Liver (tissue), 8 donors: ENCODE measurements at regions not wholly inside any gene's neighbourhood (a gene's known extent, or its start where the extent isn't known, plus 50 kb on each side); places are given as distances from the start of the nearest gene placed in this dataset.

Experiments used
- DNase-seq: peaks from one replicate; pipeline ENCODE4 v3.0.0-alpha.2; 2017; ENCODE audit warnings: low spot score
- H3K27ac ChIP-seq, 2 donors: one replicate each; pipeline ENCODE4 v1.7.0; 2013; ENCODE audit warnings: inconsistent platforms in 2 of 2, low read length in 2 of 2, control low read depth in 1 of 2, low read depth in 1 of 2, mild to moderate bottlenecking in 1 of 2
- H3K27me3 ChIP-seq, 4 donors: one replicate each; pipeline versions ENCODE4 v1.6.1 to v1.7.0; 2013; ENCODE audit warnings: low read length in 3 of 4, inconsistent platforms in 1 of 4, mild to moderate bottlenecking in 1 of 4, moderate library complexity in 1 of 4; ENCODE audit not compliant: control insufficient read depth in 4 of 4, insufficient read depth in 4 of 4
- H3K36me3 ChIP-seq, 4 donors: one replicate each; pipeline versions ENCODE4 v1.6.1 to v1.7.0; 2013; ENCODE audit warnings: low read length in 3 of 4, mild to moderate bottlenecking in 3 of 4, low read depth in 1 of 4, moderate library complexity in 1 of 4; ENCODE audit not compliant: control insufficient read depth in 4 of 4, insufficient read depth in 3 of 4
- H3K4me1 ChIP-seq, 4 donors: one replicate each; pipeline versions ENCODE4 v1.6.1 to v1.7.0; 2013; ENCODE audit warnings: low read length in 3 of 4, mild to moderate bottlenecking in 3 of 4, moderate library complexity in 1 of 4; ENCODE audit not compliant: control insufficient read depth in 4 of 4, insufficient read depth in 4 of 4
- H3K4me3 ChIP-seq, 3 donors: one replicate each; pipeline versions ENCODE4 v1.6.1 to v1.7.0; 2013; ENCODE audit warnings: low read length in 3 of 3, control low read depth in 1 of 3, low read depth in 1 of 3, mild to moderate bottlenecking in 1 of 3
- H3K9ac ChIP-seq, 2 donors: one replicate each; pipeline ENCODE4 v1.7.0; 2013; ENCODE audit warnings: low read length in 2 of 2, mild to moderate bottlenecking in 2 of 2, moderate library complexity in 2 of 2, control low read depth in 1 of 2, low read depth in 1 of 2
- H3K9me3 ChIP-seq, 4 donors: one replicate each; pipeline versions ENCODE4 v1.6.1 to v1.7.0; 2013; ENCODE audit warnings: low read length in 3 of 4; ENCODE audit not compliant: control insufficient read depth in 4 of 4
- EGR1 ChIP-seq, 2 donors: IDR thresholded peaks; 2 replicates each; pipeline ENCODE4 v1.6.1; 2016 to 2018; ENCODE audit warnings: antibody characterized with exemption in 2 of 2, low read depth in 2 of 2
- FOXA1 ChIP-seq: IDR thresholded peaks from 2 replicates; pipeline ENCODE4 v1.6.1; 2016; ENCODE audit warnings: antibody characterized with exemption
- FOXA2 ChIP-seq: IDR thresholded peaks from 2 replicates; pipeline ENCODE4 v1.6.1; 2016; ENCODE audit warnings: antibody characterized with exemption
- GABPA ChIP-seq, 2 donors: IDR thresholded peaks in 1 of 2; conservative IDR thresholded peaks in 1 of 2; 2 replicates each; pipeline ENCODE4 v1.6.1; 2016; ENCODE audit warnings: antibody characterized with exemption in 2 of 2, mild to moderate bottlenecking in 1 of 2, moderate library complexity in 1 of 2
- JUND ChIP-seq, 2 donors: IDR thresholded peaks; 2 replicates each; pipeline ENCODE4 v1.6.1; 2016; ENCODE audit warnings: antibody characterized with exemption in 2 of 2
- NR2F2 ChIP-seq: IDR thresholded peaks from 2 replicates; pipeline ENCODE4 v1.6.1; 2016; ENCODE audit warnings: antibody characterized with exemption
- RAD21 ChIP-seq, 2 donors: IDR thresholded peaks; 2 replicates each; pipeline ENCODE4 v1.6.1; 2016; ENCODE audit warnings: antibody characterized with exemption in 2 of 2, mild to moderate bottlenecking in 2 of 2
- RXRA ChIP-seq, 2 donors: IDR thresholded peaks; 2 replicates each; pipeline ENCODE4 v1.6.1; 2017 to 2018; ENCODE audit warnings: antibody characterized with exemption in 2 of 2, mild to moderate bottlenecking in 1 of 2
- SP1 ChIP-seq: IDR thresholded peaks from 2 replicates; pipeline ENCODE4 v1.6.1; 2018; ENCODE audit warnings: antibody characterized with exemption, mild to moderate bottlenecking
- TAF1 ChIP-seq: conservative IDR thresholded peaks from 2 replicates; pipeline ENCODE4 v1.6.1; 2016; ENCODE audit warnings: antibody characterized with exemption, mild to moderate bottlenecking
- YY1 ChIP-seq: IDR thresholded peaks from 2 replicates; pipeline ENCODE4 v1.6.1; 2016; ENCODE audit warnings: antibody characterized with exemption, mild to moderate bottlenecking
- WGBS: extraction: QIAGEN DNeasy Blood & Tissue Kit; methylation state at CpG from one replicate; pipeline ENCODE4 v1.1.7; 2013; 5-methylcytosine and 5-hydroxymethylcytosine counted together
- TF ChIP-seq, protein P1 (sequence below): IDR thresholded peaks from 2 replicates; pipeline ENCODE4 v1.6.1; 2016; ENCODE audit warnings: antibody characterized with exemption
- TF ChIP-seq, protein P2 (sequence below): IDR thresholded peaks from 2 replicates; pipeline ENCODE4 v1.6.1; 2016; ENCODE audit warnings: antibody characterized with exemption
- TF ChIP-seq, protein P3 (sequence below): IDR thresholded peaks from 2 replicates; pipeline ENCODE4 v1.6.1; 2016; ENCODE audit warnings: antibody characterized with exemption
- TF ChIP-seq, protein P4 (sequence below): fragments of 150-350 bp; IDR thresholded peaks from 2 replicates; pipeline ENCODE4 v1.5.1; 2017; ENCODE audit warnings: improper control_type of control experiment, low read depth, low read length; ENCODE audit not compliant: missing input control
- donor health status: healthy.
- donor health status: healthy.
- donor health status: healthy.
- donor health status: healthy.
- donor health status: healthy.

DNA sequence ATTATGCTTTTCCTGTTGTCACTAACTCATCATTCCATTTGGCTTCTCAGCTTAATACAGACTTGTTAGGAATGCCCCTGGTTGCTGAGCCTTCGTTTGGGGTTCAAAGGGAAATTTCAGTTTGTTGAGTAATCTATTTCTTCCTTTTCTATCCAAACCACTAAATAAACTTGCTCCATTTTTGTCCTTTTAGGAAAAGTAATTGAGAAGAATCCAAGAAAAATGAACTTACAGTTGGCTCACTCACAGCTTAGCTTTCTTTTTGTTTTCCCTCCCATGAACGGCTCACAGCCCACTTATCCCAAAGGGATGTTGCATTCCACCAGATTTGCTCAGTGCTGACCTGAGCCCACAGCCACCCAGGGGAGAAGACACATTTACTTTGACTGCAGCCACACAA, 73.9 kb downstream of the SOX11 start (continued):
- no peak for TF ChIP-seq NR2F2

DNA sequence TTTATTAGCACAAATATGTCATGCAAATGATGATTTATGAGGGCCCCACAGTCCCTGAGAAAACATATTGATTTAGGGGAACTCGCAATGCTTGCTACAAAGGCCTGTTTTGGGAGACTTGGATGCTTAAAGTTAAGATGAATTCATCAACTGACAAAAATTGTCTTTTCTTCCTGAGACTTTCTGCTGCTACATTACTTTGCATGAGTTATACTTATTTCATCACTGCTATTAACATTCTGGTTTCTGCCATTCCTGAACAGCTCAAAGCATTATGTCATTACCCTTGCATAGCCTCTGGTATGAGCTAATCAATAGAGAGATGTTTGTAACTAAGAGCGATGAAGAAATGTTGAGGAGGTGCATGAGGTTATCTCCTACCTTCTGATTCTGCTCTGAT, 74.4 kb downstream of the SOX11 start:
- DNase-seq: no peak
- H3K27ac ChIP-seq: no peak overlapping the region
- peaks cover 0 to 3% (median 0%) of the 10 kb centered on the region in 4 donors for H3K27me3 ChIP-seq
- WGBS: 43% methylated on average over 2 of the region's 2 CpGs
- TF ChIP-seq NR2F2 (no peak), SP1 (no peak), RAD21 (IDR thresholded peaks at IDR 0.05) (no peak), FOXA2 (no peak), TAF1 (no peak), JUND (IDR thresholded peaks at IDR 0.05) (no peak), FOXA1 (no peak), EGR1 (IDR thresholded peaks at IDR 0.05; ENCODE audit: low read depth in 2 of 2) (no peak), YY1 (no peak)
- TF ChIP-seq, protein P1, sequence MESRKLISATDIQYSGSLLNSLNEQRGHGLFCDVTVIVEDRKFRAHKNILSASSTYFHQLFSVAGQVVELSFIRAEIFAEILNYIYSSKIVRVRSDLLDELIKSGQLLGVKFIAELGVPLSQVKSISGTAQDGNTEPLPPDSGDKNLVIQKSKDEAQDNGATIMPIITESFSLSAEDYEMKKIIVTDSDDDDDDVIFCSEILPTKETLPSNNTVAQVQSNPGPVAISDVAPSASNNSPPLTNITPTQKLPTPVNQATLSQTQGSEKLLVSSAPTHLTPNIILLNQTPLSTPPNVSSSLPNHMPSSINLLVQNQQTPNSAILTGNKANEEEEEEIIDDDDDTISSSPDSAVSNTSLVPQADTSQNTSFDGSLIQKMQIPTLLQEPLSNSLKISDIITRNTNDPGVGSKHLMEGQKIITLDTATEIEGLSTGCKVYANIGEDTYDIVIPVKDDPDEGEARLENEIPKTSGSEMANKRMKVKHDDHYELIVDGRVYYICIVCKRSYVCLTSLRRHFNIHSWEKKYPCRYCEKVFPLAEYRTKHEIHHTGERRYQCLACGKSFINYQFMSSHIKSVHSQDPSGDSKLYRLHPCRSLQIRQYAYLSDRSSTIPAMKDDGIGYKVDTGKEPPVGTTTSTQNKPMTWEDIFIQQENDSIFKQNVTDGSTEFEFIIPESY: no peak
- TF ChIP-seq, protein P2, sequence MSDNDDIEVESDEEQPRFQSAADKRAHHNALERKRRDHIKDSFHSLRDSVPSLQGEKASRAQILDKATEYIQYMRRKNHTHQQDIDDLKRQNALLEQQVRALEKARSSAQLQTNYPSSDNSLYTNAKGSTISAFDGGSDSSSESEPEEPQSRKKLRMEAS: no peak
- TF ChIP-seq, protein P3, sequence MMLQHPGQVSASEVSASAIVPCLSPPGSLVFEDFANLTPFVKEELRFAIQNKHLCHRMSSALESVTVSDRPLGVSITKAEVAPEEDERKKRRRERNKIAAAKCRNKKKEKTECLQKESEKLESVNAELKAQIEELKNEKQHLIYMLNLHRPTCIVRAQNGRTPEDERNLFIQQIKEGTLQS: no peak
- TF ChIP-seq, protein P4, sequence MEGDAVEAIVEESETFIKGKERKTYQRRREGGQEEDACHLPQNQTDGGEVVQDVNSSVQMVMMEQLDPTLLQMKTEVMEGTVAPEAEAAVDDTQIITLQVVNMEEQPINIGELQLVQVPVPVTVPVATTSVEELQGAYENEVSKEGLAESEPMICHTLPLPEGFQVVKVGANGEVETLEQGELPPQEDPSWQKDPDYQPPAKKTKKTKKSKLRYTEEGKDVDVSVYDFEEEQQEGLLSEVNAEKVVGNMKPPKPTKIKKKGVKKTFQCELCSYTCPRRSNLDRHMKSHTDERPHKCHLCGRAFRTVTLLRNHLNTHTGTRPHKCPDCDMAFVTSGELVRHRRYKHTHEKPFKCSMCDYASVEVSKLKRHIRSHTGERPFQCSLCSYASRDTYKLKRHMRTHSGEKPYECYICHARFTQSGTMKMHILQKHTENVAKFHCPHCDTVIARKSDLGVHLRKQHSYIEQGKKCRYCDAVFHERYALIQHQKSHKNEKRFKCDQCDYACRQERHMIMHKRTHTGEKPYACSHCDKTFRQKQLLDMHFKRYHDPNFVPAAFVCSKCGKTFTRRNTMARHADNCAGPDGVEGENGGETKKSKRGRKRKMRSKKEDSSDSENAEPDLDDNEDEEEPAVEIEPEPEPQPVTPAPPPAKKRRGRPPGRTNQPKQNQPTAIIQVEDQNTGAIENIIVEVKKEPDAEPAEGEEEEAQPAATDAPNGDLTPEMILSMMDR: no peak
- no peak overlapping the region for H3K9ac ChIP-seq
- no peaks in the 10 kb centered on the region for H3K4me1 ChIP-seq
- no peaks in the 10 kb centered on the region for H3K9me3 ChIP-seq
- H3K36me3 ChIP-seq: no peaks in the 10 kb centered on the region
- no peak overlapping the region for H3K4me3 ChIP-seq

DNA sequence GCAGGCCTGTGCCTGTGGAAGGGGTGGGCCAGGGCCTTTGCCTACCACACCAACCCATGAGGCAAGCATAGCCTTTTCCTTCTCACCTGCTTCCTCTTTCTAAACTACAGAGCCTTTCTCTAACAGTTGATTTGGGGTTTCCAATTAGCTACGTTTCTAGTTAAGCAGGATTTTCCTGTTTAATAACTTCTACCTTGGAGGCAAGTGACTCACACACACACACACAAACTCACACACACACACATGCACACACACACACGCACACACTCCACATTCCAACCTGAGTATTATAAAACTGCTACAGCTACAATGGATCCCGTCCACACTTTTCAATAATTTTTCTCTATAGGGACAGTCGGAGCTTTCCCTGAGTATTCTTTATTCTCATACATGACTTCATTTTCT, 84.9 kb downstream of the SOX11 start:
- no peaks in the 10 kb centered on the region for H3K27me3 ChIP-seq
- no peak overlapping the region for H3K27ac ChIP-seq
- no peaks in the 10 kb centered on the region for H3K36me3 ChIP-seq
- DNase-seq: no peak
- H3K4me3 ChIP-seq: no peak overlapping the region
- H3K9me3 ChIP-seq: peaks cover 0 to 1% (median 0%) of the 10 kb centered on the region in 4 donors
- no peaks in the 10 kb centered on the region for H3K4me1 ChIP-seq
- TF ChIP-seq GABPA (IDR thresholded peaks at IDR 0.05 in 1 of 2, conservative IDR thresholded peaks at IDR 0.05 in 1 of 2): no peak
- no peak for TF ChIP-seq RXRA (IDR thresholded peaks at IDR 0.05)
- no peak for TF ChIP-seq EGR1 (IDR thresholded peaks at IDR 0.05; ENCODE audit: low read depth in 2 of 2)
- no peak for TF ChIP-seq JUND (IDR thresholded peaks at IDR 0.05)
- TF ChIP-seq, protein P4: no peak
- TF ChIP-seq, protein P1: no peak
- TF ChIP-seq YY1: no peak
- TF ChIP-seq TAF1: no peak
- TF ChIP-seq, protein P3: no peak
- no peak for TF ChIP-seq FOXA2
- no peak for TF ChIP-seq SP1
- no peak for TF ChIP-seq RAD21 (IDR thresholded peaks at IDR 0.05)
- no peak overlapping the region for H3K9ac ChIP-seq
- WGBS: 71% methylated on average over 4 of the region's 4 CpGs
